ENCODE measurements at regions not wholly inside any gene's neighbourhood (a gene's known extent, or its start where the extent isn't known, plus 50 kb on each side); places are given as distances from the start of the nearest gene placed in this dataset.

- Histone ChIP-seq H3K36me3 (no peaks in the 10 kb centered on the region), H3K4me1 (replicated peaks) (no peaks in the 10 kb centered on the region), H3K27me3 (replicated peaks; ENCODE audit: insufficient read depth) (no peaks in the 10 kb centered on the region), H3K27ac (no peak overlapping the region), H3K4me3 (no peak overlapping the region), H3K9me3 (no peaks in the 10 kb centered on the region)
- intact Hi-C loops (cut with DNase I) = no loop called here
- no peak for DNase-seq (ENCODE audit: low spot score)
- 35% methylated on average over 1 of the region's 1 CpG for WGBS
- TF ChIP-seq POLR2A (IDR thresholded peaks at IDR 0.05) = no peak
- no peak for TF ChIP-seq POLR2AphosphoS5 (IDR thresholded peaks at IDR 0.05)
- TF ChIP-seq CTCF (IDR thresholded peaks at IDR 0.05) = no peak
Observed at GRCh38 chr12:48263617-48264016, 60.5 kb upstream of the OR10AD1 start.

- WGBS = 63% methylated on average over 2 of the region's 2 CpGs
- Histone ChIP-seq H3K36me3 (no peaks in the 10 kb centered on the region), H3K4me3 (no peak overlapping the region), H3K9me3 (no peaks in the 10 kb centered on the region), H3K27ac (no peak overlapping the region), H3K27me3 (replicated peaks; ENCODE audit: insufficient read depth) (no peaks in the 10 kb centered on the region), H3K4me1 (replicated peaks) (no peaks in the 10 kb centered on the region)
- DNase-seq (ENCODE audit: low spot score) = no peak
- intact Hi-C loops (cut with DNase I) = no loop called here
- no peak for TF ChIP-seq CTCF (IDR thresholded peaks at IDR 0.05)
- TF ChIP-seq POLR2A (IDR thresholded peaks at IDR 0.05) = no peak
- no peak for TF ChIP-seq POLR2AphosphoS5 (IDR thresholded peaks at IDR 0.05)
Observed at GRCh38 chr12:48261773-48262172, 58.7 kb upstream of the OR10AD1 start.

All from prostate gland (tissue), 2 donors.